ENCODE measurements at regions not wholly inside any gene's neighbourhood (a gene's known extent, or its start where the extent isn't known, plus 50 kb on each side); places are given as distances from the start of the nearest gene placed in this dataset.

GRCh38 chr2:133949595-133949994 is 304.3 kb upstream of the MGAT5 start:
- Histone ChIP-seq H3K4me3 (no peak overlapping the region), H3K4me1 (no peaks in the 10 kb centered on the region), H3K9me3 (no peaks in the 10 kb centered on the region), H3K36me3 (no peaks in the 10 kb centered on the region), H3K27ac (no peak overlapping the region), H3K27me3 (no peaks in the 10 kb centered on the region)
- WGBS, 2 donors = 90 to 95% methylated on average over 3 of the region's 3 CpGs
- TF ChIP-seq CTCF (IDR thresholded peaks at IDR 0.05) (no peak), POLR2A (IDR thresholded peaks at IDR 0.05) (no peak), POLR2AphosphoS5 (IDR thresholded peaks at IDR 0.05) (no peak), EP300 (IDR thresholded peaks at IDR 0.05) (no peak)
- ATAC-seq (ENCODE audit: low FRiP score in 2 of 2) (no peak), DNase-seq (no peak)

GRCh38 chr2:133951209-133951608 is 302.7 kb upstream of the MGAT5 start:
- Histone ChIP-seq H3K9me3 (no peaks in the 10 kb centered on the region), H3K27me3 (no peaks in the 10 kb centered on the region), H3K36me3 (no peaks in the 10 kb centered on the region), H3K4me1 (no peaks in the 10 kb centered on the region), H3K4me3 (no peak overlapping the region), H3K27ac (no peak overlapping the region)
- WGBS, 2 donors = 90 to 92% methylated on average over 1 of the region's 1 CpG
- ATAC-seq (ENCODE audit: low FRiP score in 2 of 2) (no peak), DNase-seq (no peak)
- no peak for TF ChIP-seq EP300 (IDR thresholded peaks at IDR 0.05)
- TF ChIP-seq CTCF (IDR thresholded peaks at IDR 0.05) = no peak
- TF ChIP-seq POLR2AphosphoS5 (IDR thresholded peaks at IDR 0.05) = no peak
- TF ChIP-seq POLR2A (IDR thresholded peaks at IDR 0.05) = no peak

DNA sequence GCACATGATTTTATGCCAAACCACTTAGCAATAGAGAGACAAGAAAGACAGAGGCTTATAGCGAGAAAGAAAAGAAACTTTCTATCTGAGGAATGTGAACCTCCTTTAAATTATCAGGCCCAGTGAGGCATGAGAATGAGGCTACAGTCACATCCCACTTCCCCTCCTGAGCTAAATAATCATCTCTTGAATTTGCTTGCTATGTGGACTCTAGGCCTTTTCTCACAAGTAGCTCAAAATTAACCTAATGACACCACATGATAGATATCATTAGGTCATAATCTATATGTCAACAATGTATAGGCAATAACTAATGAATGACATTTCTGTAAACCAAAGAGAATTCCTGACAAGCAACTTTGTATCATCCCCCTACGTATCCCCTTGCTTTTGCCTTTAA is 301.5 kb upstream of the MGAT5 start:
- H3K4me1 ChIP-seq = no peaks in the 10 kb centered on the region
- H3K9me3 ChIP-seq = no peaks in the 10 kb centered on the region
- TF ChIP-seq CTCF (IDR thresholded peaks at IDR 0.05) (no peak), POLR2A (IDR thresholded peaks at IDR 0.05) (no peak), EP300 (IDR thresholded peaks at IDR 0.05) (no peak), POLR2AphosphoS5 (IDR thresholded peaks at IDR 0.05) (no peak)
- H3K4me3 ChIP-seq = no peak overlapping the region
- no peaks in the 10 kb centered on the region for H3K27me3 ChIP-seq
- H3K36me3 ChIP-seq = no peaks in the 10 kb centered on the region
- H3K27ac ChIP-seq = no peak overlapping the region
- no peak for DNase-seq
- ATAC-seq (ENCODE audit: low FRiP score in 2 of 2) = no peak
- 67 to 88% methylated on average over 2 of the region's 2 CpGs for WGBS, 2 donors

DNA sequence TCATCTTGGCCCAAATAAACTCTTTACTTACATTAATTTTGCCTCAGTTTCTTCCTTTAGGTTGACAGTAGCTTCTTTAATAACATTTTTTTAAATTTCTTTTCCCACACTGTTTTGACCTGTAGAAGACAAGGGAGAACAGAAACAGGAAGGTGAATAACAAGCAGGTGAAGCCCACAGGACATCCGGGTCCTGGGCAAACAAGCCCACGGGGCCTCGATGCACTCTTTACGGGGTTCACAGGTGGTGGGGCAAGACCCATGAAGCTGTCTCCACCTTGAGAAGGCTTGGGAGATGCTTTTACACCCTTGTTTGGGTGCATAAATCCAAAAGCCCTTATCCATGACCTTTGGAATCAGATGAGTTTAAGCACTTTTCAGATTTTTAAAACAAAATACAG is 301.0 kb upstream of the MGAT5 start:
- DNase-seq (no peak), ATAC-seq (ENCODE audit: low FRiP score in 2 of 2) (no peak)
- no peak for TF ChIP-seq POLR2A (IDR thresholded peaks at IDR 0.05)
- no peak for TF ChIP-seq EP300 (IDR thresholded peaks at IDR 0.05)
- Histone ChIP-seq H3K36me3 (no peaks in the 10 kb centered on the region), H3K27me3 (no peaks in the 10 kb centered on the region), H3K4me3 (no peak overlapping the region), H3K9me3 (no peaks in the 10 kb centered on the region), H3K4me1 (no peaks in the 10 kb centered on the region), H3K27ac (no peak overlapping the region)
- 82 to 94% methylated on average over 4 of the region's 4 CpGs for WGBS, 2 donors

DNA sequence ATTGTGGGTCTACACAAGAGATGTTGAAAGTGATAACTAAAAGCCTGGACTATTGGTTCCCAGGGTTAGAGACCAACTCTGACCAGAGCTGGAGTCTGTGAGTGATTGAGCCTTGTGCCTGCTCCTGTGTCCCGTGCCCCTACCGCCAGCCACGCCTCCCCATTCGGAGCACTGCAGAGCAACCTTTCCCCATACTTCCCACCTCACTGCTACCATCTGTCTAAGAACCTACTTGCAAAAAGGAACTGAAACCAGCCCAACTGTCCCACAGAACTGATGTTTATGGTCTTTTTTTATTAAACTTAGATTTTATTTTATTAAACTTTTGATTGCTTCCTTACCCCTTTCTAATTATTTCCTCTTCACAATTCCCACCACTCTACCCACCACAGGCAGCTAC is 300.3 kb upstream of the MGAT5 start:
- DNase-seq (peak in 1 of 2 donors; percentile 22), ATAC-seq (ENCODE audit: low FRiP score in 2 of 2) (no peak)
- H3K27ac ChIP-seq = no peak overlapping the region
- 74 to 85% methylated on average over 4 of the region's 4 CpGs for WGBS, 2 donors
- no peaks in the 10 kb centered on the region for H3K9me3 ChIP-seq
- TF ChIP-seq POLR2A (IDR thresholded peaks at IDR 0.05) (no peak), EP300 (IDR thresholded peaks at IDR 0.05) (no peak), POLR2AphosphoS5 (IDR thresholded peaks at IDR 0.05) (no peak), CTCF (IDR thresholded peaks at IDR 0.05) (no peak)
- no peaks in the 10 kb centered on the region for H3K36me3 ChIP-seq
- no peaks in the 10 kb centered on the region for H3K27me3 ChIP-seq
- no peak overlapping the region for H3K4me3 ChIP-seq
- H3K4me1 ChIP-seq = no peaks in the 10 kb centered on the region

Measured in upper lobe of left lung (tissue), 6 donors.